HG03439 (cell line): ENCODE measurements at regions not wholly inside any gene's neighbourhood (a gene's known extent, or its start where the extent isn't known, plus 50 kb on each side); places are given as distances from the start of the nearest gene placed in this dataset.

Source experiments
- ATAC-seq: cut with Tn5 transposase; IDR thresholded peaks from one replicate; pipeline ENCODE4 v1.9.1; 2021; ENCODE audit warnings: mild to moderate bottlenecking, moderate library complexity; ENCODE audit not compliant: unreplicated experiment

- ATAC-seq: no peak
These were observed 131.4 kb upstream of the RUNX3 start for GRCh38 chr1:25061261-25061995.

DNA sequence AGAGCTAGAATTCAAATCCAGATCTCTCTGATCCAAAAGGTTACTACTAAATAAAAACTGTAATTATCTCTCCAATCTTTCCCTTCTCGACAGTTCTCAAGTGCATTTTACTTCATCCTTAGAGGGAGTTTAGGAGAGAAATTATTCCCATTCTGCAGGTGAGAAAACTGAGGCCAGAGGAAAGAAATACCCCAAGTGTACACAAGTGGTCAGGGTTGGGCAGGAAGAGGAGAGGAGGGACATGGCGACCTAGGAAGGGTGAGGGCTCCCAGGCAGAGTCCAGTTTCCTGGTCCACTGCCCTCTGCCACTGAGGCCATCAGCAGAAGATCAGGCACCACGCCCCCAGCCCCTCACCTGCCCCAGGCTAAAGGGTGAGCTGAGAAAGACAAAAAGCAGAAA lies 127.1 kb upstream of the RUNX3 start:
- ATAC-seq: no peak

DNA sequence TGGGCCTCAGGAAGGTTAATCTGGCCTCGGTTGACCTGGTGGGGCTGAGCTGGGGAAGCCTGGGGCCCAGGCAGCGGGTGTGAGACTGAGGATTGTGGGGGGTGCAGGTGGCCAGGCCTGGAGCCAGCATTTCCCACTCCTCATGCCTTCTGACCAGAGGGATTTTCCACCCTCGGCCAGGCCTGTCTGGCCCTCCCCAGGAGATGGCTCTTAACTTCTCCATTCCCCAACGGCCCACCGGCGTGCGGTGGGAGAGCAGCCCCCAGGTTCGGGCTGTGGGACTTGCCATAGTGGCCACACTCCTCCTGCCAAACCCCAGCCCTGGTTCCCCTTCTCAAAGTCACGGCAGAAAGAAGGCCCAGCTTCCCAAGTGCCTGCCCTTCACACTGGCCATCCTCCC lies 126.5 kb upstream of the RUNX3 start:
- ATAC-seq: no peak

DNA sequence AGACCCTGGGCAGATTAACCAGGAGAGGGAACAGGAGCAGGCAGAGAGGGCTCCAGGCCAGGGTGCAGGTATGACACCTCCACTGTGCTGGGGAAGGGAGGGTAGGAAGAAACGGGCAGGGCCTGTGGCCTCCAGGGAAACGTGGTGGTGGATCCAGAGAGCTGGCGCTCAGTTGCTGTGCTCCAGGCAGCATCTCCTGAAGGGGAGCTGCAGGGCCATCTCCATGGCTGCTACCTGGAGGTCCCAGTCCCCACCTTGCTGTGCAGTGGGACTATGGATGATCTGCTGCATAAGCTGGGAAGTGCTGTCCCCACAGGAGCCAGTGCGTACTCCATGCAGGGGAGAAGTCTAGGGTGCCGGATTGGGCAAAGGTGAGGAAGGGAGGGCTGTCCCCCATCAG lies 125.9 kb upstream of the RUNX3 start:
- ATAC-seq: no peak

DNA sequence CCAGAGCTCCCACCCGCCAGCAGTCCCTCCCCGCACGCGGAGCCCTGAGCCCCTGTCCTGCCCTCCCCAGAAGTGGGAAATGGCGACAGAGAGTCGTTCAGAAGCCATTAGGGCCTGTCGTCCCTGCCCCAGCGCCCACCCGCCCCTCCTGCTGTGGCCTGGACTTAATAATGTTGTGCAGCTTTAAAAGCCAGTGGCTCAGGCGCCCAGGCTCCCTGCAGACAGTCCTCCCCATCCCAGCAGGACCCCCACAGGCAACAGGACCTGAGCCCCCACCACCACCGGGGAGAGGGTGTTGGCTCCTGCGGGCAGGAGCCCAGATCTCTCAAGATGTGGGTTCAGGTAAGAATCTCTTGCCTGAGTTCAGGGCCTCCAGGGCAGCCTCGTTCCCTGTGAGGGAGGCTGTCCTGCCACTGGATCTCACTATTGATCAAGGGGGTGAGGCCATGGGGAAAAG lies 125.3 kb upstream of the RUNX3 start:
- no peak for ATAC-seq

GRCh38 chr1:25054526-25055323 lies 124.6 kb upstream of the RUNX3 start:
- no peak for ATAC-seq

DNA sequence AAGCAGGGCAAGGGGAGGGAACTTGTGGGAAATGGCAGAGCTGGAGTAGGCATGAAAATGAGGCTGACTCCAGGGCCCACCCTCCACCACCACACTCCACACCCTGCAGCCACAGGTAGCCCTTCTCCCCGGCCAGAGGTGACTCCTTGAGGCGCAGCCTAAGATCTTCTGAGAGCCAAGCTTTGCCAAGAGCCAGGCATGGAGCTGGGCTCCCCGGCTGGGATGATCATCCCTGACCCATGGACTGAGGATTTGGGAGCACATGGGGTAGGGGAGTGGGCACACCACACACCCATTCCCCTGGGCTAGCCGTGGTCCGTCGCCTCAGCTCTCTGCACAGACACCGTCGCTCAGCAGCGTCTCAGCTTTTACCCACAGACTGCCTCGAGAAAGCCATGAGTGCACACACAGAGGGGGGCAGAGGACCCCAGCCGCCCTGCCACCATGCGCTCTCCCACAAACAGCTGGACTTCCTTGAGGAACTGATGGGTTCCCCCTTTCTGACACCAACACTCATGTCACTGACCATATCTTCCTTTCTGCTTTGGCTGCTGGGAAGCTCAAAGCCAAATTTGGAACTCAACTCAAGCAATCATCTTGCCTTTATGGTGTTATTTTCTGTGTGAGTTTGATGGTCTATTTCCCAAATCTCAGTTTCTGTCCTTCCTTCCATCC lies 123.6 kb upstream of the RUNX3 start:
- ATAC-seq: no peak

- no peak for ATAC-seq
These were observed 121.8 kb upstream of the RUNX3 start for GRCh38 chr1:25051906-25052305.

- no peak for ATAC-seq
These were observed 121.4 kb upstream of the RUNX3 start for GRCh38 chr1:25051504-25051903.

DNA sequence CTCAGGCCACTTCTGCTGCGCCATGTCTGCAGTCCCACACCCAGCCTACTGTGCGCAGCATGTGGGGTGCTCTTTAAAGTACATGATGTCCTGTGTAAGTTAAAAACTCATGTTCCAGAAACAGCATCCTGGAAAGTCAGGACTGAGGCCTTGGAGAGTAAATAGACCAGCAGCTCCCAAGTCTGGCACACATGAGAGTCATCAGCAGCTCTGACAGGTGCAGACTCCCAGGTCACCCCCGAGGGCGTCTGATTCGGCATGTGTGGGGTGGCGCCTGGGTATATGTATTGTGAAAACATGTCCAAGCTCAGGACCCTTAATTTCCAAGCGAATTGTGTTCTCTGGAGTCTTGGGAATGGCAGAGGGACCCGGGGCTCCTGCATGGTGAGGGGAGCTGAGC lies 120.1 kb upstream of the RUNX3 start:
- no peak for ATAC-seq

- ATAC-seq: no peak
These were observed 119.1 kb upstream of the RUNX3 start for GRCh38 chr1:25049190-25049589.

DNA sequence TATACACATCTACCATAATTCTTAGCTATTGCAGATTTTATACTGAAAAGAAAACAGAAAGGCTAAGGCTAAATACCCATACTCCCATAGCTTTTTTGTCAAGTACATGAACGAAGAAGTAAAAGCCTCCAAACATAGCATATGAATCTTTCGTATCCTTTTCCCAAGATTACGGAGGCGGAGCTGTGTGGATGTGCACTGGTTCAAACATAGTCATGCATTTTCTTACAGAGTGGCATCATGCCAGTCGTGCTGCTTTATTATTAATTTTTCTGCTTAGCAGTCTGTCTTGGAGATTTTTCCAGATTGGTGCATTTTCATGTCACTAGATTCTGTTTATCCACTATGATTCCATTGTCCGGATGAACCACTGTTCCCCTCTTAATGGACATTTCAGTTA lies 118.7 kb upstream of the RUNX3 start:
- no peak for ATAC-seq

DNA sequence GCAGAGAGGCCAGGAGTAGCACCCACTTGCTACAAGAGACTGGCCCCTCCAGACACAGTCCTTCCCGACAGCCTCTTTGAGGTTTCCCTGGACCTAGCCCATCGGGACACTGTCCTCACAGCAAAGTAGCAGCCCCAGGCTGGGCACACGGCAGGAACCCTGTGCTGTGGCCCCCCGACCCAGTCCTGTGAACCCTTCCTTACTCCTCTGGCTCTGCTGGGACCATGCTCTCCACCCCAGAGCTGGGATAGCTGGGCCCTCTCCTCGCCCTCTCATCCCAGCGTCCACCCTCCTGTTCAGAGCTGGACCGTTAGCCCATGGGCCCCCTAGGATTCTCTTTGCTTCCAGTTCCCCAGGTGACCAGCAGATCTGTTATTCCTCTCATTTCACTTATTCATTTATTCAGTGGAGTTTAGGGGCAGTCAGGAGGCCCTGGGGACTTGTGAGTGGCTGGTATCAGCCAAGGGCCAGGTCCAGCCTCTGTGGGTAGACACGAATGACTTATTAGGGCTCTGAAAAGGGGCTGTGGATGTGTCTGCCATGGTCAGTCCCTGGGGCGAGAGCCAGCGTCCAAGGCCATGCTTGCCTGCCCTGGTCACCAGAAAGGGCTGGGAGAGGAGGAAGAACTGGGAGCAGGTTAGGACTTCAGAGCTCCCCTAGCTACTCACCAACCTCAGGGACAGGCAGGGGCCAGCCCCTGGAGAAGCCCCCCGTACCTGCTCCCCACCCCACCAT lies 117.6 kb upstream of the RUNX3 start:
- ATAC-seq: no peak

DNA sequence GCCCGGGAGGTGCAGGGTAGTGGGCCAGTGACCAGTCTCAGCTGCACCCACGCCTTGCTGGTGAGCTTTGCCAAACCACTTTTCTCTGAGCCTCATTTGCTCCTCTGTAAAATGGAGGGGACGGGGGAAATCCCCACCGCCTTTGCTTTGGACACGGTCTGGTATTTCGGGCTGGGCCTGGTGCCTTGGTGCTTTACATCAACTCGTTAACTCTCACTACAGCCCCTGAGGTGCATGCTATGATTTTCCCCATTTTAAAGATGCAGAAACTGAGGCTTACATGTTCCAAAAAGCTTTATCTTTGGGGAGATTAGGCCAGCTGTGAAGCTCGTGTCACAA lies 116.1 kb upstream of the RUNX3 start:
- ATAC-seq: no peak

DNA sequence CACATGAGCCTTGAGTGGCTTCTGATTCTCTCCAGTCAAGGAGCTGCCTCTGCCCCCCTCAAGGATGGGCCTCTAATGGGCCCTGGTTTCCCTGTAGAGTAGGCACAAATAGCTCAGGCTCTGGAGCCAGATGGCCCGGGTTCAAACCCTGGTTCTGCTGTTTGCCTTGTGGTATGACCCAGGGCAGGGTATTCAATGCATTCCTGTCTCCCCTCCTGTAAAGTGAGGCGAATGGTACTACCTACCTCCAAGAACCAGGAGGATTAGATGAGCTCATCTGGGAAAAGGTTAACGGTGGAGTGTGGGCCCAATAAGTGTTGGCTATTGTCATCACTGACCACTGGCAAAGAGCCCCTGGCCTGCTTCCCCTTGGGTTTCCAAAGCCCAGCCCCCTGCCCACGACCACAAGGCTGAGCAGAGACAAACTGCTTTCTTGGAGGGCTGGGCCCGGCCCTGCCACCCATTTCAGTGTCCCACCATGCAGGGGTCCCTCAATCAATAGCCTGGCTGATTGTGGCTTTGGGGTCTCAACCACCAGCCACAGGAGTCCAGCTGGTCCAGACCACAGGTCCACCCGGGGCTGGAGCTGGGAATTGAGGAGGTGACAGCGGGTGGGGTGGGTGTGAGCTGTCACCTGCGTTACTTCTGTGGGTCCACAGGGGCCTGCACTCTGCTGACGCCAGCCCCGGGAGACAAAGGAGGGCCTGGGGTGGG lies 115.6 kb upstream of the RUNX3 start:
- no peak for ATAC-seq

GRCh38 chr1:25043228-25043580 lies 113.1 kb upstream of the RUNX3 start:
- ATAC-seq: no peak

DNA sequence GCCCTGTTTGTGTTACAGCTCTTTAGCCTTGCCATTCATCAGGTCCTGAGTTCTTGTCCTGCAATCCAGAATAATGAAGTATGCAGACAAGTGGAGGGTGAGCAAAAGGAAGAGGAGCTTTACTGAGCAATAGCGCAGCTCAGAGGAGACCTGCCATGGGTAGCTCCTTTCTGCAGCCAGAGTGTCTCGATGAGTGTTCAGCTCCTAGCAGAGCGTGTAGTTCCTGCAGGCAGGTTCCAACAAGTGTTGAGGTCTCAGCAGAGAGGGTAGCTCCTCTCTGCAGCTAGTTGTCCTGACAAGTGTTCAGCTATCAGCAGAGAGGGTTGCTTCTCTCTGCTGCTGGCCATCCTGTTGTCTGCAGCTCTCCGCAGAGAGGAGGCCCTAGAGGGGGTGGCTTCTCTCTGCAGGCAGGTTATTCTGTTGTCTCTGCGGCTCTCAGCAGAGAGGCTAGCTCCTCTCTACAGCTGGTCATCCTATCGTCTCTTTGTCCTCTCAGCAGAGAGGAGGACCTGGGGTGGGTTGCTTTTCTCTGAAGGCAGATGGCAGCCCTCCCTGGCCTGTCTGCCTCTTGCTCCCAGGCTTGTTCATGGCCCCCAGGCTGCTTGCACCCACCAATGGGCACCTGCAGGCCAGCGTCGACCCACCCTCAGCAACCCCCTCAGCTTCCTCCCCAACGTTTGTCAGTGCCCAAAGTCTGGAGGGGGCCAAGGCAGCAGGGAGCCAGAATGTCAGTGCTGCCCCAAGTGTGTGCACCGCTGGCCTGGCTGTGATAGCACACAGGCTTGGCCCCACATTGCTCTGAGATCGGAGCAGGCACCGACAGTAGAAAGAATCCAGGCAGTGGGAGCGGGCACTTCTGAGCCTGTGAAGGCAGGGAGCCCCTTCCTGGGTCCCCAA lies 112.5 kb upstream of the RUNX3 start:
- ATAC-seq: no peak

- ATAC-seq: no peak
These were observed 111.8 kb upstream of the RUNX3 start for GRCh38 chr1:25041916-25042315.

DNA sequence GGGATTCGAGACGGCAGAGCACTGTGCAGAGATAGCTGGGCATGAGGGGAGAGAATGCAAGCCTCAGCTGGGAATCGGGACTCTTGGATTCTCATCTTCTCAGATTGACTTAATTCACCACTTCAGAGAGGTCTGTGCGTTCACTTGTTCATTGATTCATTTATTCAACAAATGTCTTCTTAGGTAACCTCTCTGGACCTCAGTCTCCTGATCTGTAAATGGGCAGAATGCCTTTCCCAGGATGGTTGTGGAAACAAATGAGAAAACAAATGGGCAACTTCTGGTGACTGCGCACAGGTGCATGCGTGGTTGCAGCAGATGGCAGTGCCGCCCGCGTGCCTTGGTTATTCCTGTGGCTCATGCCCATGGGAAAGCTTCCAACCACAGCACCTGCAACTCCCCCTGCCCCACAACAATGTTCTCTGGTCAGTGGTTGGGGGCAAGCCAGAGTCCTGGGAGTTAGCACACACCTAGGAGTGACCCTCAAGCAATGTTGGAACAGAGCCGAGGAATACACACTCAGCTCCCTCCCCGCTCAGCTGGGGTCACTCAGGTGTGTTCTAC lies 110.1 kb upstream of the RUNX3 start:
- ATAC-seq: no peak
